IPS-18a (cell line): ENCODE measurements at regions not wholly inside any gene's neighbourhood (a gene's known extent, or its start where the extent isn't known, plus 50 kb on each side); places are given as distances from the start of the nearest gene placed in this dataset.

Experiments used
- H3K27ac ChIP-seq: one replicate; pipeline ENCODE4 v1.5.1; 2013; ENCODE audit warnings: low read length
- H3K27me3 ChIP-seq: one replicate; pipeline ENCODE4 v1.6.1; 2013; ENCODE audit warnings: mild to moderate bottlenecking, low read length; ENCODE audit not compliant: control insufficient read depth, insufficient read depth
- H3K36me3 ChIP-seq: one replicate; pipeline ENCODE4 v1.6.1; 2013; ENCODE audit warnings: low read depth, low read length; ENCODE audit not compliant: control insufficient read depth
- H3K4me1 ChIP-seq: one replicate; pipeline ENCODE4 v1.6.1; 2013; ENCODE audit warnings: low read depth, low read length; ENCODE audit not compliant: control insufficient read depth
- H3K4me3 ChIP-seq: one replicate; pipeline ENCODE4 v1.5.1; 2013; ENCODE audit warnings: low read length
- H3K9ac ChIP-seq: one replicate; pipeline ENCODE4 v1.6.1; 2013; ENCODE audit warnings: mild to moderate bottlenecking, low read length, moderate library complexity
- H3K9me3 ChIP-seq: one replicate; pipeline ENCODE4 v1.6.1; 2013; ENCODE audit warnings: low read depth, low read length; ENCODE audit not compliant: control insufficient read depth

- no peaks in the 10 kb centered on the region for H3K4me1 ChIP-seq
- H3K36me3 ChIP-seq, result no peaks in the 10 kb centered on the region
- no peak overlapping the region for H3K9ac ChIP-seq
- H3K4me3 ChIP-seq, result no peak overlapping the region
- H3K27me3 ChIP-seq, result no peaks in the 10 kb centered on the region
- H3K27ac ChIP-seq, result no peak overlapping the region
- no peaks in the 10 kb centered on the region for H3K9me3 ChIP-seq
Measured at GRCh38 chr13:81760316-81760715, 1419.4 kb upstream of the SPRY2 start.

DNA sequence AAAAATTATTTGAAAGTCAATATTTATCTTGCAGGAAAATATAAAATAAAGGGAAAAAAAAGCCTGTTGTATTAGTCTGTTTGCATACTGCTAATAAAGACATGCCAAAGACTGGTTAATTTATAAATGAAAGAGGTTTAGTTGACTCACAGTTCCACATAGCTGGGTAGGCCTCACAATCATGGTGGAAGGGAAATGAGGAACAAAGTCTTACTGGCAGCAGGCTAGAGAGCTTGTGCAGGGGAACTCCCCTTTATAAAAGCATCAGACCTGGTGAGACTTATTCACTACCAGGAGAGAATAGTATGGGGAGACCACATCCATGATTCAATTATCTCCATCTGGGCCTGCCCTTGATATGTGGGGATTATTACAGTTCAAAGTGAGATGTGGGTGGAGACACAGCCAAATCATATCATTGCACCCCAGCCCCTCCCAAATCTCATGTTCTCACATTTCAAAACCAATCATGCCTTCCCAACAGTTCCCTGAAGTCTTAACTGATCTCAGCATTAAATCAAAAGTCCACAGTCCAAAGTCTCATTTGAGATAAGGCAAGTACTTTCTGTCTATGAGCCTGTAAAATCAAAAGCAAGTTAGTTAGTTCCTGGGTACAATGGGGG lies 1416.5 kb upstream of the SPRY2 start:
- no peaks in the 10 kb centered on the region for H3K4me1 ChIP-seq
- no peak overlapping the region for H3K4me3 ChIP-seq
- peaks cover 8% of the 10 kb centered on the region for H3K9me3 ChIP-seq
- no peak overlapping the region for H3K9ac ChIP-seq
- H3K27me3 ChIP-seq, result no peaks in the 10 kb centered on the region
- H3K36me3 ChIP-seq, result no peaks in the 10 kb centered on the region
- H3K27ac ChIP-seq, result no peak overlapping the region

DNA sequence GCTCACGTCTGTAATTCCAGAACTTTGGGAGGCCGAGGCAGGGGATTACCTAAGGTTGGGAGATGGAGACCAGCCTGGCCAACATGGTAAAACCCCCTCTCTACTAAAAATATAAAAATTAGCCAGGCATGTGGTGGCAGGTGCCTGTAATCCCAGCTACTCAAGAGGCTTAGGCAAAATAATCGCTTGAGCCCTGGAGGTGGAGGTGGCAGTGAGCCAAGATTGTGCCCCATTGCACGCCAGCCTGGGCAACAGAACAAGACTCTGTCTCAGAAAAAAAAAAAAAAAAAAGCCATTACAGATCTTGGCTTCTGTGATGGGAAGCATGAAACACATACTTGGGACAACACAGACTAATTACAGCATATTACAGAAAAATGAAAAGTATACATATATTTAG lies 1404.5 kb upstream of the SPRY2 start:
- Histone ChIP-seq H3K9ac (no peak overlapping the region), H3K4me3 (no peak overlapping the region)

DNA sequence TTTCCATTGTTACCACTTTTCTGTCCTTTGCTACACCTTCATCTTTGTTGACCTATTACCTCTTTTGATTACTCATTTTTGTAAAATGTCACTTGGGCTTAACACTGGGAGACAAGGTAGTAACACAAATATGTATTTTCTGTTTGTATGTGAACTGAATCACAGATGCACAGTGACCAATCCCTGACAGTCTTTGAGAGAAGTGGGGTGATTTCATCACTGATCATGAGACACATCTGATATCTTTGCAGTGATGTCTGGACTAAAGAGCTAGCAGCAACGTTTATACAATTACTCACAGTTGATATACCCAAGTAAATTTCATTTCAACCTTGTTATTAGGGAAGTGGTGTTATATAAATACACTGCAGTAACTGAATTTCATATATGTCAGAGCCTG lies 1397.4 kb upstream of the SPRY2 start:
- no peaks in the 10 kb centered on the region for H3K4me1 ChIP-seq
- no peak overlapping the region for H3K27ac ChIP-seq
- H3K27me3 ChIP-seq, result no peaks in the 10 kb centered on the region

More for the DNA sequence above, 1404.5 kb upstream of the SPRY2 start:
- H3K9me3 ChIP-seq, result no peaks in the 10 kb centered on the region
- H3K36me3 ChIP-seq, result no peaks in the 10 kb centered on the region
- no peaks in the 10 kb centered on the region for H3K27me3 ChIP-seq
- H3K27ac ChIP-seq, result no peak overlapping the region
- no peaks in the 10 kb centered on the region for H3K4me1 ChIP-seq

GRCh38 chr13:81726037-81726726 lies 1385.3 kb upstream of the SPRY2 start:
- H3K4me3 ChIP-seq, result no peak overlapping the region
- no peaks in the 10 kb centered on the region for H3K27me3 ChIP-seq
- H3K9ac ChIP-seq, result no peak overlapping the region
- H3K27ac ChIP-seq, result no peak overlapping the region
- H3K4me1 ChIP-seq, result no peaks in the 10 kb centered on the region
- no peaks in the 10 kb centered on the region for H3K9me3 ChIP-seq
- no peaks in the 10 kb centered on the region for H3K36me3 ChIP-seq

More for the DNA sequence above, 1397.4 kb upstream of the SPRY2 start:
- Histone ChIP-seq H3K9me3 (no peaks in the 10 kb centered on the region), H3K4me3 (no peak overlapping the region), H3K9ac (no peak overlapping the region), H3K36me3 (no peaks in the 10 kb centered on the region)

DNA sequence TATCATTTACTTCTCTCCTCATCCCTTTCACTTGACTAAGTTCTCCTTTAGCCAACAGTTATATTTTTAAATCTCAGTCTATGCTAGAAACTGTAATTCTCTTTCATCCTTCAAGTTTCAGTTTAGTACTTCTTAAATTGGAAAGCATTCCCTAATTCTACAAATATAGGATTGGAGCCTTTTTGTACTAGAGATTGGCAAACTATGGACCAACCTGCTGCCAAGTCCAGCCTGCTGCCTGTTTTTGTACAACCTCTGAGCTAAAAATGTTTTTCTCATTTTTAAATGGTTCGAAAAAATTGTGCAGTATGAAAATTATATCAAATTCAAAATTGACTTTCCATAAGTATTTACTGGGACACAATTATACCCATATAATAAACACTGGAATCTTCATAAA lies 1381.5 kb upstream of the SPRY2 start:
- H3K36me3 ChIP-seq, result no peaks in the 10 kb centered on the region
- H3K27me3 ChIP-seq, result no peaks in the 10 kb centered on the region

DNA sequence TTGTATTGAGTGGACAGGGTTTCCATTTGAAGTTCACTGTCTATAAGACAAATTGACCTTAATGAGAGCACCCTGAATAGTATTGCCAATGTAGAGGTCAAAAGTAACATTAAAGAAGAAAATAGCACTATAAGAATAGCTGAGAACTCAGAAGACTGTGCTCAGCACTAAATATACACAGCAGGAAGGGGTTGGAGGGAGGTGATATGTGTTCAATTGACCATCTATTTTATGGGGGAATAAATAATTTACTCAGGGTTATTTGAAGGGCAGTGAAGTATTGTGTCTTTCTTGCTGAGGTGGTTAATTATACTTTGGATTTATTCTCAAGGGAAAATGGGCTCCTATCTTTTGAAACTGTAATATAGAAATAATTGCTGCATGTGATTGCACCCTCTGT lies 1380.5 kb upstream of the SPRY2 start:
- Histone ChIP-seq H3K9me3 (no peaks in the 10 kb centered on the region), H3K27me3 (no peaks in the 10 kb centered on the region), H3K4me1 (peaks cover under 1% of the 10 kb centered on the region), H3K36me3 (no peaks in the 10 kb centered on the region), H3K27ac (no peak overlapping the region), H3K9ac (no peak overlapping the region), H3K4me3 (no peak overlapping the region)

More for the DNA sequence above, 1381.5 kb upstream of the SPRY2 start:
- no peaks in the 10 kb centered on the region for H3K4me1 ChIP-seq
- H3K9ac ChIP-seq, result no peak overlapping the region
- H3K4me3 ChIP-seq, result no peak overlapping the region
- H3K27ac ChIP-seq, result no peak overlapping the region
- H3K9me3 ChIP-seq, result no peaks in the 10 kb centered on the region

GRCh38 chr13:81714513-81714912 lies 1373.6 kb upstream of the SPRY2 start:
- Histone ChIP-seq H3K36me3 (no peaks in the 10 kb centered on the region), H3K9me3 (no peaks in the 10 kb centered on the region), H3K27ac (no peak overlapping the region), H3K4me3 (no peak overlapping the region), H3K27me3 (no peaks in the 10 kb centered on the region), H3K9ac (no peak overlapping the region), H3K4me1 (peaks cover 6% of the 10 kb centered on the region)

- no peak overlapping the region for H3K4me3 ChIP-seq
- peaks cover 6% of the 10 kb centered on the region for H3K4me1 ChIP-seq
- no peaks in the 10 kb centered on the region for H3K36me3 ChIP-seq
- no peaks in the 10 kb centered on the region for H3K9me3 ChIP-seq
- no peak overlapping the region for H3K9ac ChIP-seq
- no peak overlapping the region for H3K27ac ChIP-seq
- H3K27me3 ChIP-seq, result no peaks in the 10 kb centered on the region
Measured at GRCh38 chr13:81713201-81713600, 1372.3 kb upstream of the SPRY2 start.

GRCh38 chr13:81697826-81698225 lies 1356.9 kb upstream of the SPRY2 start:
- Histone ChIP-seq H3K36me3 (no peaks in the 10 kb centered on the region), H3K9ac (no peak overlapping the region), H3K9me3 (no peaks in the 10 kb centered on the region), H3K4me3 (no peak overlapping the region), H3K4me1 (no peaks in the 10 kb centered on the region), H3K27ac (no peak overlapping the region), H3K27me3 (no peaks in the 10 kb centered on the region)

- no peak overlapping the region for H3K27ac ChIP-seq
- no peaks in the 10 kb centered on the region for H3K27me3 ChIP-seq
- no peak overlapping the region for H3K4me3 ChIP-seq
- H3K4me1 ChIP-seq, result no peaks in the 10 kb centered on the region
- H3K36me3 ChIP-seq, result no peaks in the 10 kb centered on the region
- H3K9ac ChIP-seq, result no peak overlapping the region
- no peaks in the 10 kb centered on the region for H3K9me3 ChIP-seq
Measured at GRCh38 chr13:81686877-81687276, 1346.0 kb upstream of the SPRY2 start.

GRCh38 chr13:81683521-81683920 lies 1342.6 kb upstream of the SPRY2 start:
- no peaks in the 10 kb centered on the region for H3K9me3 ChIP-seq
- H3K4me3 ChIP-seq, result no peak overlapping the region
- H3K27ac ChIP-seq, result no peak overlapping the region
- H3K4me1 ChIP-seq, result no peaks in the 10 kb centered on the region
- no peaks in the 10 kb centered on the region for H3K27me3 ChIP-seq
- H3K36me3 ChIP-seq, result no peaks in the 10 kb centered on the region
- no peak overlapping the region for H3K9ac ChIP-seq
